Stimulated activated CD4-positive, alpha-beta T cell treated with anti-CD3 and anti-CD28 coated beads, Interleukin-12 subunit alpha, Interleukin-12 subunit beta, amount 100 ng/mL, for 24 hours (primary cell): ENCODE measurements at regions not wholly inside any gene's neighbourhood (a gene's known extent, or its start where the extent isn't known, plus 50 kb on each side); places are given as distances from the start of the nearest gene placed in this dataset.
"Not testable (repeated sequence)": the region's sequence is repeated elsewhere in the genome, so short reads cannot be mapped to it uniquely, and the experiment has no call there.

ENCODE experiments used
- DNase-seq, 2 experiments: peaks; one replicate each; pipeline ENCODE4 v3.0.0-alpha.2; 2020; ENCODE audit warnings: low read depth in 2 of 2

GRCh38 chr9:22170556-22170955 lies 161.5 kb upstream of the CDKN2B start:
- DNase-seq, result no peak

GRCh38 chr9:22170990-22171670 lies 162.0 kb upstream of the CDKN2B start:
- no peak for DNase-seq

- DNase-seq, result no peak
Measured at GRCh38 chr9:22171691-22172090, 162.6 kb upstream of the CDKN2B start.

GRCh38 chr9:22173908-22174307 lies 164.8 kb upstream of the CDKN2B start:
- DNase-seq, result no peak

DNA sequence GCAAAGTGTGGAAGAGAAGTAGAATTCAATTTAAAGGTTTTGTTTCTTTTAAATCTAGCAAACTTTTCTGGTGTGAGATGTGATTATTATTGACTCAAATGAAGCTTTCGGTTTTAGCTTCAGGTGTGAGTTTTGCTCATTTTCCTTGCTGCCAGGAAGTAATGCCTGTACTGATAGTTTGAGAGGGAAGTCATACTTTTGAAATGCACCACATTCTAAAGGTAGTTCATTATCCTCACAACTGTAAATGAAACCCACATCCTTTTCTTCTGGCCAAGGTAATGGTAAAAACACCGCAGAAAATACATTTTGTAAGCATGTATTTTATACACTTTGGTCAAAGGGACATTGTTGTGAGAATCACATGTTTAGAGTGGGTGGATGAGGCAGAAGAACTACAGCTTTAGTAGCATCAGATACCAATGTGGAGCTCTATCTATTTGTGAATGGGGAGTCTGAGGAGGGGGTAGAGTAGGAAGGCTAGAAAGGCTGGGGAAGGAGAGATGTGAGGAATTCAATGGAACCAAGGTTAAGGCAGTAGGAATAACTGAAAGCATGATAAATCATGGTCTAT lies 167.0 kb upstream of the CDKN2B start:
- DNase-seq, result no peak

DNA sequence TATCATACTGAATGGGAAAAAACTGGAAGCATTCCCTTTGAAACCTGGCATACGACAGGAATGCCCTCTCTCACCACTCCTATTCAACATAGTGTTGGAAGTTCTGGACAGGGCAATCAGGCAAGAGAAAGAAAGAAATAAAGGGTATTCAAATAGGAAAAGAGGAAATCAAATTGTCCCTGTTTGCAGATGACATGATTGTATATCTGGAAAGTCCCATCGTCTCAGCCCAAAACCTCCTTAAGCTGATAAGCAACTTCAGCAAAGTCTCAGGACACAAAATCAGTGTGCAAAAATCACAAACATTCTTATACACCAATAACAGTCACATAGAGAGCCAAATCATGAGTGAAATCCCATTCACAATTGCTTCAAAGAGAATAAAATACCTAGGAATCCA lies 171.9 kb upstream of the CDKN2B start:
- not testable (repeated sequence) for DNase-seq

DNA sequence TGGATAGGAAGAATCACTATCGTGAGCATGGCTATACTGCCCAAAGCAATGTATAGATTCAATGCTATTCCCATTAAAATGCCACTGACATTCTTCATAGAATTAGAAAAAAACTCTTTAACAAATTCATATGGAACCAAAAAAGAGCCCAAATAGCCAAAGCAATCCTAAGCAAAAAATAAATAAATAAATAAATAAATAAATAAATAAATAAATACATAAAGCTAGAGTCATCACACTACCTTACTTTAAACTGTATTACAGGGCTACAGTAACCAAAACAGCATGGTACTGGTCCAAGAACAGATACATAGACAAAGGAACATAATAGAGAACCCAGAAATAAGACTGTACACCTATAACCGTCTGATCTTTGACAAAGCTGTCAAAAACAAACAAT lies 180.4 kb upstream of the CDKN2B start:
- no peak for DNase-seq

GRCh38 chr9:22197000-22197399 lies 187.9 kb upstream of the CDKN2B start:
- not testable (repeated sequence) for DNase-seq

DNA sequence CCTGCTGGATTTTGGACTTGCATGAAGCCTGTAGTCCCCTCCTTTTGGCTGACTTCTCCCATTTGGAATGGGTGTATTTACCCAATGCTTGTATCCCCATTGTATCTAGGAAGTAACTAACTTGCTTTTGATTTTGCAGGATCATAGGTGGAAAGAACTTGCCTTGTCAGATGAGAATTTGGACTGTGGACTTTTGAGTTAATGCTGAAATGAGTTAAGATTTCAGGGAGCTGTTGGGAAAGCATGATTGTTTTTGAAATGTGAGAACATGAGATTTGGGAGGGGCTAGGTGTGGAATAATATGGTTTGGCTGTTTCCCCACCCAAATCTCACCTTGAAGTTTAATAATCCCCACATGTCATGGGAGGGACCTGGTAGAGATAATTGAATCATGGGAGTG lies 189.6 kb upstream of the CDKN2B start:
- no peak for DNase-seq

GRCh38 chr9:22201256-22201655 lies 192.2 kb upstream of the CDKN2B start:
- no peak for DNase-seq

DNA sequence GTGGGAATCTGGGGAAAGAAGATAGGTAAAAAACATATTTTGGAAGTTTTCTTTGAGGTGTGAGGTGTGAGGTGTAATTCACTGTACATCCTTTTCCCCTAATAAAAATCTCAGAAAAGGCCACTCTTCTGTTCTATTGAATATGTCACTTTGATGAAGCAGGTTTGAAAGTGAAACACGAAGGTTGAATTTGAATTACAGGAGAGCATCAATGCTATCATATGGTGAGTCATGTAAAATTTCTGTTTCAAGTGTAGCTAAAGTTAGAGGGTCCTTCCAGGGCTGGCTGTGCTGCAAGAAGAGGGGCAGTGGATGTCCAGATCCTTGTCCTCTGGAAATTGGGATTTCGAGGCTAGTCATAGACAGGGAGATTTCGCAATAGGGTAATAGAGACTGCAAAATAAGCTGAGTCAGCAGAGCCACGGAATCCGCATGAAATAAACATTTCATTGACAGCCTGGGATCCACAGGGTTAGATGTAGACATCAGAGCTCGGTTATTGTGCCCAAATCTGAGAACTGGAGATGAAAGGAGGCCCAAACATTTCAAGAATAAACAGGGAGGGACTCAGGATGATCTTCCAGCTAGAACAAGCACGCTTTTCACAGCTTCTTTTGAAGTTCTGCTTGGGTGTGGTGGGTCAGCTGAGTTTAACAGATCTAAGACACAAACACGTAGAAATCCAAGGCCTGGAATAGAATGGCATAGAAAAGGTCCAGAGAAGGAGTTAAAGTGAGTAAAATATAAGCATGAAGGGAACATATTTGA lies 194.4 kb upstream of the CDKN2B start:
- no peak for DNase-seq

- DNase-seq, result no peak
Measured at GRCh38 chr9:22204240-22204639, 195.1 kb upstream of the CDKN2B start.

GRCh38 chr9:22206833-22207232 lies 197.7 kb upstream of the CDKN2B start:
- no peak for DNase-seq

DNA sequence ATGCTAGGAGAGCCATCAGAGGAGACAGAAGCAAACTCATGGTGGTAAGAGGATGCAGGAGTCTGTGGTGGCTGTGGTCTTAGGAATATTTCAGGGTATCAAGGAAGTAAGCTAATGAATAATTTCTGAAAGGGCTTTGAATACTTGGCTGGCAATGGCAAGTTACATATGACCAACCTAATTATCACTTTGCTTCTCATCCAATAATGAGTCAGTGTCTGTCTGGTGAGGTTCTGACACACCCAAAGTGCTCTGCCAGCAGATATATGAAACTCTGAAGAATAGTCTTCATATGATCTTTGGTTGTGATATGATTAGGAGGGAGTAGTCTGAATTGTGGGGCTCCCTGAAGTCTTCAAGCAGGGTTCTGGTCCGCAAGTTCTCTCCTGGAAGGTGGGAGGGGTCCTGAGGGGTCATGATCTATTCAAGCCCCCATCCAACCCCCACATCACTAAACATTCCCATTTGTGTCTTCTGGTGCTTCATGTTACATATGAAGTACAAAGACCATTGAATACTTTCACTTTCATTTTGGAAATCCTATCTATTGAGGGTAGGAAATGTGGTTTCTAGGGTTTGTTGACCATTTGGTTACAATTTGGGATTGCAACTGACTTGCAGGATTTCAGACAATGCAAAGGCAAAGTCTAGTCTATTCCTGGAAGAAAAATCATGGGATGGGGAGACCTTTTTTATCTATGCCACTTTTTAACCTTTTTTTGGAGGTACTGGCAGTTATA lies 199.9 kb upstream of the CDKN2B start:
- DNase-seq, result no peak

- DNase-seq, result no peak
Measured at GRCh38 chr9:22210262-22210661, 201.2 kb upstream of the CDKN2B start.

- no peak for DNase-seq
Measured at GRCh38 chr9:22210936-22211335, 201.8 kb upstream of the CDKN2B start.

- no peak for DNase-seq
Measured at GRCh38 chr9:22211588-22212360, 202.7 kb upstream of the CDKN2B start.

GRCh38 chr9:22214021-22214420 lies 204.9 kb upstream of the CDKN2B start:
- DNase-seq, result no peak

DNA sequence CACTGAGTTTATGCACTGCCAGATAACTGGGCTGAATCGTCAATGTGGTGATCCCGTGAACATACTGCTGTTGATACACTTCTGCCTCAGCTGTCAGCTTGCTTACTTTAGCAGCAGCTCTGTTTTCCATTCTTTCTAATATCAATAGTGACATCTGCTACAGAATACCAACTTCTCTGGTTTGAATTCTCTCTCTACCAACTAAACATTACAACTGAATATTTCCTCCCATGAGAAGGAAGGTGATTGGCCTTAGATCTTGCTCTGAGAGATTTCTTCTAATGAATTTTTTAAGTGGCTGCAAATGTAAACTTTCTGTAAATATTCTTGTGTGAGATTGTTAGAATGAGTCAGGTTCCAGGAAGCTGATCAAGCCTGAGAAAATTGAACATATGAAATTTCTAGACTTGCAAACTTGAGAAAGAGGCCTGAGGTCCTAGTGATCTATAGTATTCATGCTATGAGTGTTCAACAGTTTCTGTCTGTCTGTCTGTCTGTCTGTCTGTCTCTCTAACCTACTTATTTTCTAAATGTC lies 205.5 kb upstream of the CDKN2B start:
- no peak for DNase-seq

DNA sequence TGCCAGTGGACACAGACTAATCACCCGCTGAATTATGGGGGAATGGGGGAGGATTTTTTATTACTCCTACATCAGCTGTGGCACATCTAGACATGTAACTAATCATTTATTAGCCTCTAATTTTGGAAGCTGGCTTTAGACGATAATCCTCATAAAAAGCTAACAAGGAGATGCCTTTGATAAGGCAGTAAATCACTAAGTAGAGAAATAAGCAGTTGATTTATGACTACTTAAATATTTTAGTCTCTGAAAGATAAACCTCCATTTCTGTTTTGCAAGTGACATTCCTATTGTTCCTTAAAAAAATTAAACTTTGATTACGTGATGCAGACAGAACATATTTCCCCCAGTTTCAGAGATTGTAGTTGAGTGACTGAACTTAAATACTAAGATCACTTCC lies 206.4 kb upstream of the CDKN2B start:
- no peak for DNase-seq

DNA sequence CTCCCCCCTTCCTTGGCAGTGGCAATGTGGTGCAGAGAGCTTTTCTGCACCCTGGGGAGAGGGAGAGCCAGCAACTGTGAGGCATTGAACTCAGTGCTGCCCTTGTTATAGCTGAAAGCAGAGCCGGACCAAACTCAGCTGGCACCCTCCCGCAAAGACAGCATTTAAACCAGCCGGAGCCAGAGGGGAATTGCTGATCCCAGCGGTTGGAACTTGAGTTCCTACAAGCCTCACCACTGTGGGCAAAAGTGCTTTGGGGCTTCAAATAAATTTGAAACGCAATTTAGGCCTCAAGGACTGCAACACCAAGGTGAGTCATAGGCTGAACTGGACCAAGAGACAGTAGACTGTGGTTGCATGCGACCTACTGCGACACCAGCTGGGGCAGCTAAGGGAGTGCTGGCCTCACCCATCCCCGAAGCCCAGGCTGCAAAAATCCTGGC lies 207.6 kb upstream of the CDKN2B start:
- no peak for DNase-seq
